ENCODE measurements at regions not wholly inside any gene's neighbourhood (a gene's known extent, or its start where the extent isn't known, plus 50 kb on each side); places are given as distances from the start of the nearest gene placed in this dataset.

DNA sequence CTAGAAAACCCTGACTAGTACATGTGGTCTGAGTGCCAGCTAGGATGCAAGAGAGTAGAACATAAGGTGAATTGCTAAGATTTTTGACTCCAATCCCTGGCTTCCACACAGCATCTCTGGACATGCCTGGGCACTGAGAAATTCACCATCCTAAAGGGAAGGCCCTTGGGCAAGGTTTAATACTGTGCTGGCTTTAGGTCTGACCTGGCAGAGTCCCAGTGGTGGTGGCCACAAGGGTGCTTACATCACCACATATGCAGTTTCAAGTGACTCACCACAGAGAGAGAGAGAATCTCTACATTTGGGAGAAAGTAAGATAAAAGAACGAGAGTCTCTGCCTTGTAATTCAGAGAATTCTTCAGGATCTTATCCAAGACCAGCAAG is 661.6 kb upstream of the C9orf72 start:
- in situ Hi-C loops (cut with MboI) (no loop called here), intact Hi-C loops (cut with micrococcal nuclease) (no loop called here)
- CTCF ChIA-PET (ENCODE audit: low intra/inter-chr PET ratio): no interaction called here
- H3K36me3 ChIP-seq (ENCODE audit: control insufficient read depth, insufficient read depth, low read length): no peaks in the 10 kb centered on the region
- ATAC-seq (no peak), DNase-seq (ENCODE audit: extremely low read depth in 1 of 4, low spot score in 3 of 4) (no peak), FAIRE-seq (no peak)
- H3K4me1 ChIP-seq (replicated peaks in 1 of 2; ENCODE audit: control insufficient read depth in 2 of 2, insufficient read depth in 2 of 2, low read length in 2 of 2): no peaks in the 10 kb centered on the region
- H3K9me3 ChIP-seq (replicated peaks; ENCODE audit: control insufficient read depth, insufficient read depth, low read depth, low read length): no peaks in the 10 kb centered on the region
- TF ChIP-seq, protein P1, sequence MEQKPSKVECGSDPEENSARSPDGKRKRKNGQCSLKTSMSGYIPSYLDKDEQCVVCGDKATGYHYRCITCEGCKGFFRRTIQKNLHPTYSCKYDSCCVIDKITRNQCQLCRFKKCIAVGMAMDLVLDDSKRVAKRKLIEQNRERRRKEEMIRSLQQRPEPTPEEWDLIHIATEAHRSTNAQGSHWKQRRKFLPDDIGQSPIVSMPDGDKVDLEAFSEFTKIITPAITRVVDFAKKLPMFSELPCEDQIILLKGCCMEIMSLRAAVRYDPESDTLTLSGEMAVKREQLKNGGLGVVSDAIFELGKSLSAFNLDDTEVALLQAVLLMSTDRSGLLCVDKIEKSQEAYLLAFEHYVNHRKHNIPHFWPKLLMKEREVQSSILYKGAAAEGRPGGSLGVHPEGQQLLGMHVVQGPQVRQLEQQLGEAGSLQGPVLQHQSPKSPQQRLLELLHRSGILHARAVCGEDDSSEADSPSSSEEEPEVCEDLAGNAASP (IDR thresholded peaks at IDR 0.05): no peak
- TF ChIP-seq, protein P2, sequence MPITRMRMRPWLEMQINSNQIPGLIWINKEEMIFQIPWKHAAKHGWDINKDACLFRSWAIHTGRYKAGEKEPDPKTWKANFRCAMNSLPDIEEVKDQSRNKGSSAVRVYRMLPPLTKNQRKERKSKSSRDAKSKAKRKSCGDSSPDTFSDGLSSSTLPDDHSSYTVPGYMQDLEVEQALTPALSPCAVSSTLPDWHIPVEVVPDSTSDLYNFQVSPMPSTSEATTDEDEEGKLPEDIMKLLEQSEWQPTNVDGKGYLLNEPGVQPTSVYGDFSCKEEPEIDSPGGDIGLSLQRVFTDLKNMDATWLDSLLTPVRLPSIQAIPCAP (CRISPR knock-in tag; IDR thresholded peaks at IDR 0.05; ENCODE audit: borderline replicate concordance): no peak
- TF ChIP-seq EHMT2 (IDR thresholded peaks at IDR 0.05) (no peak), TAL1 (IDR thresholded peaks at IDR 0.05) (no peak), MED1 (CRISPR knock-in tag; IDR thresholded peaks at IDR 0.05; ENCODE audit: borderline replicate concordance) (no peak), POLR3A (IDR thresholded peaks at IDR 0.05; ENCODE audit: borderline replicate concordance, extremely low read depth, insufficient read depth, insufficient read length) (no peak), RNF2 (IDR thresholded peaks at IDR 0.05) (no peak), MTA1 (IDR thresholded peaks at IDR 0.05; ENCODE audit: borderline replicate concordance) (no peak), ZNF239 (CRISPR knock-in tag; IDR thresholded peaks at IDR 0.05) (no peak), HDAC2 (IDR thresholded peaks at IDR 0.05) (no peak), TGIF2 (CRISPR knock-in tag; IDR thresholded peaks at IDR 0.05) (no peak), PTTG1 (tag; IDR thresholded peaks at IDR 0.05; ENCODE audit: low read depth) (no peak), PYGO2 (tag; IDR thresholded peaks at IDR 0.05) (no peak), ZNF77 (CRISPR knock-in tag; IDR thresholded peaks at IDR 0.05) (no peak), ERF (CRISPR knock-in tag; IDR thresholded peaks at IDR 0.05) (no peak), RBM25 (IDR thresholded peaks at IDR 0.05; ENCODE audit: low read depth, low read length, severe bottlenecking) (no peak), DPF2 (IDR thresholded peaks at IDR 0.05) (no peak)
- TF ChIP-seq, protein P3, sequence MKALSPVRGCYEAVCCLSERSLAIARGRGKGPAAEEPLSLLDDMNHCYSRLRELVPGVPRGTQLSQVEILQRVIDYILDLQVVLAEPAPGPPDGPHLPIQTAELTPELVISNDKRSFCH (CRISPR knock-in tag; IDR thresholded peaks at IDR 0.05): no peak
- TF ChIP-seq, protein P3 (tag; IDR thresholded peaks at IDR 0.05): no peak
- no peaks in the 10 kb centered on the region for H3K27me3 ChIP-seq (ENCODE audit: control insufficient read depth in 2 of 2, insufficient read depth in 2 of 2, low read length in 2 of 2)
- no peak overlapping the region for H2AFZ ChIP-seq (ENCODE audit: low read depth, low read length)
- no peak overlapping the region for H3K9ac ChIP-seq (ENCODE audit: insufficient read depth in 1 of 2, low read depth in 2 of 2, low read length in 2 of 2)
- no peaks in the 10 kb centered on the region for H3K79me2 ChIP-seq (ENCODE audit: control insufficient read depth, insufficient read depth, low read length)
- H3K9me1 ChIP-seq (ENCODE audit: control insufficient read depth, insufficient read depth, low read length): no peaks in the 10 kb centered on the region
- no peak overlapping the region for H3K4me3 ChIP-seq
- BruUV-seq (replicated peaks): no TSS peak
- no peaks in the 10 kb centered on the region for H4K20me1 ChIP-seq (replicated peaks; ENCODE audit: control insufficient read depth, insufficient read depth, low read length)
- POLR2A ChIA-PET: no interaction called here
- no peak overlapping the region for H3K4me2 ChIP-seq (ENCODE audit: insufficient read depth, low read length)
- no peak overlapping the region for H3K27ac ChIP-seq (ENCODE audit: extremely low read depth, low read depth, low read length)
- no CpG with 5 or more reads among the region's 1 CpG for whole genome bisulfite sequencing (ENCODE audit: insufficient coverage, low coverage, missing lambda C conversion rate)

All from K562 (cell line).